ENCODE measurements at regions not wholly inside any gene's neighbourhood (a gene's known extent, or its start where the extent isn't known, plus 50 kb on each side); places are given as distances from the start of the nearest gene placed in this dataset.

- no peak for TF ChIP-seq CTCF (IDR thresholded peaks at IDR 0.05)
- no peak for TF ChIP-seq POLR2A (IDR thresholded peaks at IDR 0.05)
Measured at GRCh38 chr5:155619688-155620087, 606.1 kb downstream of the KIF4B start.
